HG03520 (cell line): ENCODE measurements at regions not wholly inside any gene's neighbourhood (a gene's known extent, or its start where the extent isn't known, plus 50 kb on each side); places are given as distances from the start of the nearest gene placed in this dataset.
"Not testable (repeated sequence)": the region's sequence is repeated elsewhere in the genome, so short reads cannot be mapped to it uniquely, and the experiment has no call there.

ENCODE experiments used
- ATAC-seq: cut with Tn5 transposase; IDR thresholded peaks from one replicate; pipeline ENCODE4 v1.9.1; 2021; ENCODE audit warnings: mild to moderate bottlenecking, moderate library complexity; ENCODE audit not compliant: unreplicated experiment

GRCh38 chr3:187890405-187890752 lies 145.1 kb upstream of the BCL6 start:
- ATAC-seq = not testable (repeated sequence)

- ATAC-seq = no peak
These were observed 151.4 kb upstream of the BCL6 start for GRCh38 chr3:187896646-187897045.

GRCh38 chr3:187899246-187899645 lies 154.0 kb upstream of the BCL6 start:
- no peak for ATAC-seq

GRCh38 chr3:187900993-187901755 lies 155.9 kb upstream of the BCL6 start:
- peak; percentile 47 for ATAC-seq

- ATAC-seq = peak; percentile 32
These were observed 156.8 kb upstream of the BCL6 start for GRCh38 chr3:187902041-187902471.

- no peak for ATAC-seq
These were observed 157.7 kb upstream of the BCL6 start for GRCh38 chr3:187902936-187903335.

- ATAC-seq = no peak
These were observed 158.4 kb upstream of the BCL6 start for GRCh38 chr3:187903697-187904096.

- no peak for ATAC-seq
These were observed 161.1 kb upstream of the BCL6 start for GRCh38 chr3:187906416-187906815.

- no peak for ATAC-seq
These were observed 161.7 kb upstream of the BCL6 start for GRCh38 chr3:187906920-187907319.

- no peak for ATAC-seq
These were observed 164.6 kb upstream of the BCL6 start for GRCh38 chr3:187909866-187910265.

GRCh38 chr3:187912007-187912406 lies 166.7 kb upstream of the BCL6 start:
- ATAC-seq = no peak

- ATAC-seq = no peak
These were observed 168.4 kb upstream of the BCL6 start for GRCh38 chr3:187913617-187914033.

- ATAC-seq = no peak
These were observed 169.0 kb upstream of the BCL6 start for GRCh38 chr3:187914231-187914630.

- ATAC-seq = no peak
These were observed 170.8 kb upstream of the BCL6 start for GRCh38 chr3:187916072-187916471.

GRCh38 chr3:187918081-187918644 lies 172.9 kb upstream of the BCL6 start:
- no peak for ATAC-seq

GRCh38 chr3:187919048-187919447 lies 173.8 kb upstream of the BCL6 start:
- peak; percentile 88 for ATAC-seq

GRCh38 chr3:187919544-187919943 lies 174.3 kb upstream of the BCL6 start:
- peak; percentile 27 for ATAC-seq

- ATAC-seq = peak; percentile 4
These were observed 174.8 kb upstream of the BCL6 start for GRCh38 chr3:187920030-187920429.

- no peak for ATAC-seq
These were observed 175.6 kb upstream of the BCL6 start for GRCh38 chr3:187920913-187921312.

GRCh38 chr3:187921391-187922074 lies 176.3 kb upstream of the BCL6 start:
- no peak for ATAC-seq

- ATAC-seq = no peak
These were observed 177.6 kb upstream of the BCL6 start for GRCh38 chr3:187922704-187923416.
